Common myeloid progenitor, CD34-positive (primary cell): ENCODE measurements at regions not wholly inside any gene's neighbourhood (a gene's known extent, or its start where the extent isn't known, plus 50 kb on each side); places are given as distances from the start of the nearest gene placed in this dataset.
A peak's percentile ranks its signal among the peaks of the same experiment; 100 is the strongest.

ENCODE experiments used
- CTCF ChIA-PET: fragments of 350-600 bp; sonication (Branson Sonifier 250); formaldehyde crosslinking; loops from one replicate; lab custom pipeline; 2021; ENCODE audit warnings: antibody characterized with exemption; lab: Charles Lee
- POLR2A ChIA-PET: fragments of 350-600 bp; sonication (Branson Sonifier 250); formaldehyde crosslinking; loops from one replicate; lab custom pipeline; 2021; ENCODE audit warnings: antibody characterized with exemption; lab: Charles Lee
- DNase-seq, 3 donors: peaks; one replicate each; pipeline versions ENCODE4 v3.0.0 to v3.0.0-alpha.2; 2013
- H3K27ac ChIP-seq, 2 experiments: 1 replicate in 1 of 2; 2 replicates in 1 of 2; pipeline ENCODE4 v1.7.0; 2013; ENCODE audit warnings: inconsistent platforms in 2 of 2, low read length in 2 of 2, mild to moderate bottlenecking in 2 of 2, low read depth in 1 of 2, moderate library complexity in 1 of 2; ENCODE audit not compliant: severe bottlenecking in 2 of 2, insufficient read depth in 1 of 2, poor library complexity in 1 of 2
- H3K27me3 ChIP-seq, 5 experiments: replicated peaks in 2 of 5; 1 replicate in 3 of 5; 2 replicates in 2 of 5; pipeline versions ENCODE4 v1.6.1 to v1.7.0; 2013; ENCODE audit warnings: low read length in 4 of 5, mild to moderate bottlenecking in 2 of 5, moderate library complexity in 2 of 5, inconsistent platforms in 1 of 5; ENCODE audit not compliant: insufficient read depth in 5 of 5, control insufficient read depth in 4 of 5
- H3K36me3 ChIP-seq, 4 experiments: 1 replicate in 2 of 4; 2 replicates in 2 of 4; pipeline versions ENCODE4 v1.6.1 to v1.7.0; 2013; ENCODE audit warnings: low read length in 3 of 4, control low read depth in 1 of 4, mild to moderate bottlenecking in 1 of 4; ENCODE audit not compliant: control insufficient read depth in 4 of 4, insufficient read depth in 4 of 4
- H3K4me1 ChIP-seq, 4 experiments: 1 replicate in 3 of 4; 2 replicates in 1 of 4; pipeline versions ENCODE4 v1.6.1 to v1.7.1; 2013; ENCODE audit warnings: low read length in 3 of 4, mild to moderate bottlenecking in 3 of 4, control low read depth in 1 of 4, inconsistent platforms in 1 of 4, moderate library complexity in 1 of 4; ENCODE audit not compliant: control insufficient read depth in 4 of 4, insufficient read depth in 4 of 4; ENCODE audit errors: control extremely low read depth in 1 of 4
- H3K4me3 ChIP-seq, 7 experiments: 1 replicate in 4 of 7; 2 replicates in 3 of 7; pipeline versions ENCODE4 v1.5.1 to v1.7.0; 2013; ENCODE audit warnings: mild to moderate bottlenecking in 7 of 7, low read length in 6 of 7, moderate library complexity in 6 of 7, inconsistent platforms in 2 of 7, low read depth in 2 of 7, control low read depth in 1 of 7; ENCODE audit not compliant: insufficient read depth in 4 of 7, control insufficient read depth in 1 of 7; ENCODE audit errors: extremely low read depth in 1 of 7
- H3K9me3 ChIP-seq, 5 experiments: 1 replicate in 4 of 5; 2 replicates in 1 of 5; pipeline versions ENCODE4 v1.6.1 to v1.7.1; 2013; ENCODE audit warnings: low read length in 4 of 5, mild to moderate bottlenecking in 2 of 5, inconsistent platforms in 1 of 5, low read depth in 1 of 5, moderate library complexity in 1 of 5; ENCODE audit not compliant: control insufficient read depth in 4 of 5, insufficient read depth in 2 of 5; ENCODE audit errors: control extremely low read depth in 1 of 5
- WGBS: methylation state at CpG from one replicate; pipeline ENCODE4 v1.1.5; 2013; ENCODE audit not compliant: insufficient coverage; 5-methylcytosine and 5-hydroxymethylcytosine counted together

GRCh38 chr4:63729519-63729918 is 679.7 kb downstream of the TECRL start:
- ChIA-PET POLR2A (no interaction called here), CTCF (interaction anchor here (0.5 kb wide), 1 partner anchor 66 kb away, joined by 3 read pairs; no protein-coding TSS in a partner anchor)
- H3K4me3 ChIP-seq: no peak overlapping the region
- no peaks in the 10 kb centered on the region for H3K27me3 ChIP-seq
- DNase-seq: no peak
- WGBS: no CpG with 5 or more reads among the region's 4 CpGs
- no peak overlapping the region for H3K27ac ChIP-seq
- no peaks in the 10 kb centered on the region for H3K36me3 ChIP-seq
- H3K9me3 ChIP-seq: peaks cover 0 to 1% (median 0%) of the 10 kb centered on the region in 5 experiments
- no peaks in the 10 kb centered on the region for H3K4me1 ChIP-seq

DNA sequence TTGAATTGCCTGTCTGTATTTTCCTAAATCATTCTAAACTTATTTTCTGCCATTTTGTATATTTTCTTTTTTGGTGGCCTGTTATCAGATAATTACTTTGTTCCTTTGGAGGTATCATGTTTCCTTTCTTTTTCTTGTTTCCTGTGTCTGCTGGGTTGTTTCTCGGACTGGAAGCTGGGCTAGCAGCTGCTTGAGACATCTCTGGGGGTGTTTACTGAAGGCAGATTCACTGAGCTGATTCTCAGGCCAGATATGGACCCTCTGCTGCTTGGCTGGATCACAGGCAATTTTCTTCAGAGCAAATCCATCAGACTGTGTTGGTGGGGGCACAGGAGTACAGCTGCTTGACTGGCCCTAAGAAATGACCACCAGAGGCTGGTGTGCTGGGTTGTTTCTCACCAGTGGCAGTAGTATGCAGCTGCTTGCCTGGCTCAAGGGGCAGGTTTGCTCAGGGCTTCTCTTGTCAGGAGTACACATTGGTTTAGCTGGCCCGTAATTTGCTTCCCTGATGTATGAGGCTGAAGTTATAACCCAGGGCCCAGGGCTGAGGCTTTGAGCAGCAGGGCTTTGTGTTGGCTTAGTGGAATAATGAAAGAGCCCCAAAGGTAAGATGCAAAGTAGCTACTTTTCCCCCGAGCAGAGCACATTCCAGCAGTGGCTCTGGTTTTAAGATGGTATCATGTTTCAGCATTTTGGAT is 680.6 kb downstream of the TECRL start:
- POLR2A ChIA-PET: no interaction called here

GRCh38 chr4:63717384-63717783 is 691.9 kb downstream of the TECRL start:
- Histone ChIP-seq H3K9me3 (no peaks in the 10 kb centered on the region), H3K27ac (no peak overlapping the region), H3K36me3 (no peaks in the 10 kb centered on the region), H3K27me3 (no peaks in the 10 kb centered on the region), H3K4me1 (no peaks in the 10 kb centered on the region), H3K4me3 (no peak overlapping the region)
- peak in 2 of 3 donors; percentile 1 to 2 for DNase-seq
- POLR2A ChIA-PET: no interaction called here
- CTCF ChIA-PET: no interaction called here
- WGBS: no CpG with 5 or more reads among the region's 2 CpGs

More for the DNA sequence above, 680.6 kb downstream of the TECRL start:
- no peak for DNase-seq
- Histone ChIP-seq H3K9me3 (peaks cover 0 to 1% (median 0%) of the 10 kb centered on the region in 5 experiments), H3K36me3 (no peaks in the 10 kb centered on the region), H3K27me3 (no peaks in the 10 kb centered on the region), H3K4me3 (no peak overlapping the region), H3K4me1 (no peaks in the 10 kb centered on the region), H3K27ac (no peak overlapping the region)
- WGBS: 71% methylated on average over 3 of the region's 3 CpGs
- CTCF ChIA-PET: no interaction called here

- CTCF ChIA-PET: no interaction called here
- Histone ChIP-seq H3K36me3 (no peaks in the 10 kb centered on the region), H3K9me3 (no peaks in the 10 kb centered on the region), H3K27me3 (no peaks in the 10 kb centered on the region), H3K4me1 (no peaks in the 10 kb centered on the region), H3K4me3 (no peak overlapping the region), H3K27ac (no peak overlapping the region)
- WGBS: 100% methylated on average over 1 of the region's 2 CpGs
- no peak for DNase-seq
- POLR2A ChIA-PET: no interaction called here
Measured at GRCh38 chr4:63708661-63709060, 700.6 kb downstream of the TECRL start.

DNA sequence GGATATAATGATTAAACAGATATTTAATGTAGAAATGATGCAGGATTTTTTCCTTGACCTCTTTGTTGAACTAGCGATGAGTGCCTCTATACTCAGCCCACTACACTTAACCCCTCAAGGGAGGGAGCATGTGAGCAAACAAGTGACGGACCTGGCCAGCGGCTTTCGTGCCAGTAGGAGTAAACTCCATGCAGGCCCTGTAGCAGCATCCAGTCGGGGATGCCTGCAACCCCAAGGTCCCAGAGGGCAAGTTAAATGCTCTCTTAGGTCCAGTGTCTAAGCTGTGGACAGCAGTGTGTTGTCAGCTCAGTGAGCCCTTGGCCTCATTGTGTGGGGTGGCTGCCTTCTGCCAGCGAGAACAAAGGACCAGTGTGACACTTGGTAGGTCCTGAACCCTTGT is 708.7 kb downstream of the TECRL start:
- no peak overlapping the region for H3K27ac ChIP-seq
- H3K4me1 ChIP-seq: no peaks in the 10 kb centered on the region
- no peak overlapping the region for H3K4me3 ChIP-seq
- H3K36me3 ChIP-seq: no peaks in the 10 kb centered on the region
- no peak for DNase-seq
- H3K27me3 ChIP-seq: no peaks in the 10 kb centered on the region
- CTCF ChIA-PET: no interaction called here
- POLR2A ChIA-PET: no interaction called here
- WGBS: 96% methylated on average over 4 of the region's 6 CpGs
- H3K9me3 ChIP-seq: no peaks in the 10 kb centered on the region

DNA sequence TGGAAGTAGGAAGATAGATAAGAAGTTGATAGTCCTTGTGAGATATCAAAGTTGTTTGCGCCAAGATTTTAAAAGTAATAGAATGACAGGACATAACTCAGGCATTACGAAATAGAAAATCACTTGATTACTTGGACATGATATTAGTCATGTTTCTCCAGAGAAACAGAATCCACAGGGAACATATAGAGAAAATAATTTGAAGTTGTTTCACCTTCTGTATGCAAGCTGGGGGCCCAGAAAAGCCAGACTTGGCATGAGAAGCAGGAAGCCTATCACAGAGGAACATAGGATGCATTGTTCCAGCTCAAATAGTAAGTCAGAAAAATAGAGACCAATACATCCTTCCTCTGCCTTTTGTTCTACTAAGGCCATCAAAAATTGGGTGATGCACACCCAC is 715.9 kb downstream of the TECRL start:
- Histone ChIP-seq H3K27me3 (no peaks in the 10 kb centered on the region), H3K4me1 (no peaks in the 10 kb centered on the region), H3K27ac (no peak overlapping the region), H3K36me3 (no peaks in the 10 kb centered on the region), H3K9me3 (peaks cover 0 to 3% (median 0%) of the 10 kb centered on the region in 5 experiments), H3K4me3 (no peak overlapping the region)
- 90% methylated on average over 2 of the region's 2 CpGs for WGBS
- ChIA-PET CTCF (no interaction called here), POLR2A (no interaction called here)
- DNase-seq: no peak

GRCh38 chr4:63678358-63678931 is 730.8 kb downstream of the TECRL start:
- CTCF ChIA-PET: no interaction called here
- Histone ChIP-seq H3K27me3 (no peaks in the 10 kb centered on the region), H3K36me3 (no peaks in the 10 kb centered on the region), H3K9me3 (no peaks in the 10 kb centered on the region), H3K4me3 (no peak overlapping the region), H3K27ac (no peak overlapping the region), H3K4me1 (no peaks in the 10 kb centered on the region)
- 100% methylated on average over 2 of the region's 3 CpGs for WGBS
- DNase-seq: no peak
- POLR2A ChIA-PET: no interaction called here
